Lower leg skin (tissue), 4 donors: ENCODE measurements at regions not wholly inside any gene's neighbourhood (a gene's known extent, or its start where the extent isn't known, plus 50 kb on each side); places are given as distances from the start of the nearest gene placed in this dataset.

Source experiments
- DNase-seq, 2 donors: peaks; one replicate each; pipeline ENCODE4 v3.0.0-alpha.2; 2019; ENCODE audit warnings: low spot score in 2 of 2
- H3K4me3 ChIP-seq: fragments of 200-600 bp; sonication (generic); 2 replicates; pipeline ENCODE4 v1.5.1; 2017; ENCODE audit warnings: mild to moderate bottlenecking, low read depth; ENCODE audit not compliant: poor library complexity, severe bottlenecking
- POLR2A ChIP-seq, 2 donors: fragments of 450-650 bp; IDR thresholded peaks; one replicate each; pipeline ENCODE4 v1.6.1; 2016 to 2017; ENCODE audit warnings: antibody characterized with exemption in 2 of 2, mild to moderate bottlenecking in 1 of 2, moderate library complexity in 1 of 2
- WGBS, 2 donors: methylation state at CpG; one replicate each; pipeline ENCODE4 v1.1.5; 2018; 5-methylcytosine and 5-hydroxymethylcytosine counted together
- intact Hi-C: fragments of 100-400 bp; cut with DNase I; formaldehyde crosslinking; loops from one replicate; pipeline ENCODE4 v1.15.0; 2023; ENCODE audit warnings: low total_unique reads
- TF ChIP-seq, protein P1 (sequence below), 3 donors: fragments of 450-650 bp; IDR thresholded peaks; one replicate each; pipeline ENCODE4 v1.5.1; 2016; ENCODE audit warnings: antibody characterized with exemption in 3 of 3, mild to moderate bottlenecking in 3 of 3, moderate library complexity in 2 of 3

- 67 to 89% methylated on average over 3 of the region's 3 CpGs for WGBS, 2 donors
- TF ChIP-seq, protein P1, sequence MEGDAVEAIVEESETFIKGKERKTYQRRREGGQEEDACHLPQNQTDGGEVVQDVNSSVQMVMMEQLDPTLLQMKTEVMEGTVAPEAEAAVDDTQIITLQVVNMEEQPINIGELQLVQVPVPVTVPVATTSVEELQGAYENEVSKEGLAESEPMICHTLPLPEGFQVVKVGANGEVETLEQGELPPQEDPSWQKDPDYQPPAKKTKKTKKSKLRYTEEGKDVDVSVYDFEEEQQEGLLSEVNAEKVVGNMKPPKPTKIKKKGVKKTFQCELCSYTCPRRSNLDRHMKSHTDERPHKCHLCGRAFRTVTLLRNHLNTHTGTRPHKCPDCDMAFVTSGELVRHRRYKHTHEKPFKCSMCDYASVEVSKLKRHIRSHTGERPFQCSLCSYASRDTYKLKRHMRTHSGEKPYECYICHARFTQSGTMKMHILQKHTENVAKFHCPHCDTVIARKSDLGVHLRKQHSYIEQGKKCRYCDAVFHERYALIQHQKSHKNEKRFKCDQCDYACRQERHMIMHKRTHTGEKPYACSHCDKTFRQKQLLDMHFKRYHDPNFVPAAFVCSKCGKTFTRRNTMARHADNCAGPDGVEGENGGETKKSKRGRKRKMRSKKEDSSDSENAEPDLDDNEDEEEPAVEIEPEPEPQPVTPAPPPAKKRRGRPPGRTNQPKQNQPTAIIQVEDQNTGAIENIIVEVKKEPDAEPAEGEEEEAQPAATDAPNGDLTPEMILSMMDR (IDR thresholded peaks at IDR 0.05): no peak
- TF ChIP-seq POLR2A (IDR thresholded peaks at IDR 0.05): no peak
- no peak for DNase-seq
- intact Hi-C loops: no loop called here
- no peak overlapping the region for H3K4me3 ChIP-seq
These were observed 648.3 kb downstream of the PCDH19 start for GRCh38 chrX:99761731-99762130.

DNA sequence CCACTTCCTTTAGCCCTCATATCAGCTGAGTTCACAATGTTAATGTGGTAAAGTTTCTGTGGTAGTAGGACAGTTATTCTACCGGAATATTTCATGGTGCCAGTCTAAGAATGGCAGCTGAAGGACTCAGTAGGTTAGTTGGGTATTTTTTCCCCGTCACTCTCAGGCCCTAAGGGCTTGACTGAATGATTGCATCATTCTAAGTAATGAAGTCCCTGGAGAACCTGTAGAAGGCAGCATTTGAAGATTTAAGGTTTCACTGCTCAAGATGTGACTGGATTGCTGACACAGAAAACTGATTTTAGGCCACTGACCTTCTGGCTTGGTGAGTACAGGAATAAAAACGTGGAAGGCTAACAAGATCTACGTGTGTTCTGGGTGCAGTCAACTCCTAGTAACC lies 657.3 kb downstream of the PCDH19 start:
- TF ChIP-seq POLR2A (IDR thresholded peaks at IDR 0.05): no peak
- TF ChIP-seq, protein P1 (IDR thresholded peaks at IDR 0.05): no peak
- 55 to 69% methylated on average over 4 of the region's 4 CpGs for WGBS, 2 donors
- no peak for DNase-seq
- intact Hi-C loops: no loop called here
- H3K4me3 ChIP-seq: no peak overlapping the region

GRCh38 chrX:99750721-99751120 lies 659.4 kb downstream of the PCDH19 start:
- intact Hi-C loops: no loop called here
- no peak for TF ChIP-seq POLR2A (IDR thresholded peaks at IDR 0.05)
- DNase-seq: no peak
- no peak overlapping the region for H3K4me3 ChIP-seq
- 60 to 78% methylated on average over 1 of the region's 1 CpG for WGBS, 2 donors

- 64 to 100% methylated on average over 1 to 3 of the region's 3 CpGs for WGBS, 2 donors
- TF ChIP-seq, protein P1 (IDR thresholded peaks at IDR 0.05): no peak
- TF ChIP-seq POLR2A (IDR thresholded peaks at IDR 0.05): no peak
- no peak for DNase-seq
- intact Hi-C loops: no loop called here
- H3K4me3 ChIP-seq: no peak overlapping the region
These were observed 688.0 kb downstream of the PCDH19 start for GRCh38 chrX:99722094-99722493.

- no peak overlapping the region for H3K4me3 ChIP-seq
- intact Hi-C loops: no loop called here
- WGBS, 2 donors: 63 to 68% methylated on average over 4 to 6 of the region's 6 CpGs
- no peak for DNase-seq
- TF ChIP-seq, protein P1 (IDR thresholded peaks at IDR 0.05): no peak
- TF ChIP-seq POLR2A (IDR thresholded peaks at IDR 0.05): no peak
These were observed 690.9 kb downstream of the PCDH19 start for GRCh38 chrX:99719140-99719539.

DNA sequence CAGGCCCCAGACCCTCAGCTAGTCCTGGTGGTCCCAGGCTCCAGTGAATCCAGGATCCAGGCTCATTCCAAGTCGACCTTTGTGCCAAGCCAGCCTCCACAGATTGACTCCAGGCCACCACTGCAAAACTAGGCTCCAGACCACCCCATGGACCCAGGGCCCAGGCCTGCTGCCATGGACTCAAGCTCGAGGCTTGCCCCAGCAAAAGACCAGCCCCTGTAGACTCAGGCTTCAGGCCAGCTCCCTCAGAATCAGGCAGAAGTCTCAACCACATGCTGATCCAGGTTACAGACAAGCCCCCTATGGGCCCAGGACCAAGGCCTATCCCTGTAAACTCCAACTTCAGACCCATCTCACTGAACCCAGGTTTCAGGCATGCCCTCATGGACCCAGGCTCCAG lies 692.4 kb downstream of the PCDH19 start:
- no peak for DNase-seq
- WGBS, 2 donors: 20 to 33% methylated on average over 1 to 2 of the region's 2 CpGs
- TF ChIP-seq, protein P1 (IDR thresholded peaks at IDR 0.05): no peak
- no peak for TF ChIP-seq POLR2A (IDR thresholded peaks at IDR 0.05)
- intact Hi-C loops: no loop called here
- no peak overlapping the region for H3K4me3 ChIP-seq
